CD4-positive, alpha-beta T cell treated with Interleukin-2 at 100 ng/mL for 4 hours (primary cell): ENCODE measurements at regions not wholly inside any gene's neighbourhood (a gene's known extent, or its start where the extent isn't known, plus 50 kb on each side); places are given as distances from the start of the nearest gene placed in this dataset.

ENCODE experiments used
- DNase-seq: peaks from one replicate; pipeline ENCODE4 v3.0.0-alpha.2; 2020; ENCODE audit warnings: low spot score

GRCh38 chr9:13755551-13755950 is 476.1 kb upstream of the MPDZ start:
- DNase-seq = no peak

GRCh38 chr9:13750639-13751038 is 471.1 kb upstream of the MPDZ start:
- no peak for DNase-seq

- DNase-seq = no peak
Measured at GRCh38 chr9:13750061-13750460, 470.6 kb upstream of the MPDZ start.

- no peak for DNase-seq
Measured at GRCh38 chr9:13746876-13747275, 467.4 kb upstream of the MPDZ start.

- DNase-seq = no peak
Measured at GRCh38 chr9:13744261-13744901, 464.9 kb upstream of the MPDZ start.

- no peak for DNase-seq
Measured at GRCh38 chr9:13737885-13738284, 458.4 kb upstream of the MPDZ start.

GRCh38 chr9:13735181-13735580 is 455.7 kb upstream of the MPDZ start:
- no peak for DNase-seq

GRCh38 chr9:13734601-13735000 is 455.1 kb upstream of the MPDZ start:
- no peak for DNase-seq

GRCh38 chr9:13732290-13732689 is 452.8 kb upstream of the MPDZ start:
- DNase-seq = no peak

GRCh38 chr9:13731637-13732036 is 452.1 kb upstream of the MPDZ start:
- DNase-seq = no peak

GRCh38 chr9:13729955-13730354 is 450.5 kb upstream of the MPDZ start:
- DNase-seq = no peak

GRCh38 chr9:13728917-13729811 is 449.7 kb upstream of the MPDZ start:
- DNase-seq = no peak

GRCh38 chr9:13728131-13728530 is 448.6 kb upstream of the MPDZ start:
- DNase-seq = no peak

- no peak for DNase-seq
Measured at GRCh38 chr9:13726746-13727145, 447.3 kb upstream of the MPDZ start.

GRCh38 chr9:13725516-13725915 is 446.0 kb upstream of the MPDZ start:
- no peak for DNase-seq

- no peak for DNase-seq
Measured at GRCh38 chr9:13721481-13722235, 442.2 kb upstream of the MPDZ start.

- DNase-seq = no peak
Measured at GRCh38 chr9:13719981-13720676, 440.6 kb upstream of the MPDZ start.

- no peak for DNase-seq
Measured at GRCh38 chr9:13719446-13719845, 440.0 kb upstream of the MPDZ start.

- DNase-seq = no peak
Measured at GRCh38 chr9:13718539-13718938, 439.0 kb upstream of the MPDZ start.

- DNase-seq = no peak
Measured at GRCh38 chr9:13718086-13718485, 438.6 kb upstream of the MPDZ start.

GRCh38 chr9:13717322-13718054 is 438.0 kb upstream of the MPDZ start:
- no peak for DNase-seq
